Fibroblast of lung (primary cell): ENCODE measurements at regions not wholly inside any gene's neighbourhood (a gene's known extent, or its start where the extent isn't known, plus 50 kb on each side); places are given as distances from the start of the nearest gene placed in this dataset.
"Not testable (repeated sequence)": the region's sequence is repeated elsewhere in the genome, so short reads cannot be mapped to it uniquely, and the experiment has no call there.

Source experiments
- CTCF ChIP-seq, 2 donors: IDR thresholded peaks in 1 of 2; conservative IDR thresholded peaks in 1 of 2; 1 replicate in 1 of 2; 2 replicates in 1 of 2; pipeline ENCODE4 v1.5.1; 2011 to 2012; ENCODE audit warnings: low read length in 2 of 2, control low read depth in 1 of 2, inconsistent platforms in 1 of 2, low read depth in 1 of 2, mild to moderate bottlenecking in 1 of 2
- EZH2 ChIP-seq: IDR thresholded peaks from 2 replicates; pipeline ENCODE4 v1.5.1; 2012; ENCODE audit warnings: low read length, control low read depth, mild to moderate bottlenecking; ENCODE audit errors: missing control alignments

- TF ChIP-seq CTCF (conservative IDR thresholded peaks at IDR 0.05 in 1 of 2, IDR thresholded peaks at IDR 0.05 in 1 of 2; ENCODE audit: low read depth in 1 of 2, low read length in 2 of 2); EZH2: not testable (repeated sequence)
Measured at GRCh38 chr1:82055375-82055774, 254.6 kb downstream of the ADGRL2 start.
